ENCODE measurements at regions not wholly inside any gene's neighbourhood (a gene's known extent, or its start where the extent isn't known, plus 50 kb on each side); places are given as distances from the start of the nearest gene placed in this dataset.

GRCh38 chr3:27573138-27573537 lies 89.0 kb upstream of the SLC4A7 start:
- H3K27me3 ChIP-seq: no peaks in the 10 kb centered on the region
- TF ChIP-seq CTCF (IDR thresholded peaks at IDR 0.05) (no peak), POLR2A (IDR thresholded peaks at IDR 0.05) (no peak)
- no peaks in the 10 kb centered on the region for H3K4me1 ChIP-seq
- no peak overlapping the region for H3K27ac ChIP-seq
- H3K9me3 ChIP-seq: no peaks in the 10 kb centered on the region
- H3K36me3 ChIP-seq: no peaks in the 10 kb centered on the region
- intact Hi-C loops (cut with DNase I; ENCODE audit: low total_unique reads): no loop called here
- no peak for DNase-seq
- H3K4me3 ChIP-seq: no peak overlapping the region

GRCh38 chr3:27571345-27571744 lies 87.2 kb upstream of the SLC4A7 start:
- DNase-seq: no peak
- Histone ChIP-seq H3K36me3 (no peaks in the 10 kb centered on the region), H3K4me1 (no peaks in the 10 kb centered on the region), H3K27ac (no peak overlapping the region), H3K27me3 (no peaks in the 10 kb centered on the region), H3K9me3 (no peaks in the 10 kb centered on the region), H3K4me3 (no peak overlapping the region)
- TF ChIP-seq CTCF (IDR thresholded peaks at IDR 0.05): no peak
- no peak for TF ChIP-seq POLR2A (IDR thresholded peaks at IDR 0.05)
- intact Hi-C loops (cut with DNase I; ENCODE audit: low total_unique reads): no loop called here

GRCh38 chr3:27570421-27571106 lies 86.4 kb upstream of the SLC4A7 start:
- no peak for DNase-seq
- H3K27ac ChIP-seq: no peak overlapping the region
- no peak overlapping the region for H3K4me3 ChIP-seq
- no peaks in the 10 kb centered on the region for H3K36me3 ChIP-seq
- H3K4me1 ChIP-seq: no peaks in the 10 kb centered on the region
- intact Hi-C loops (cut with DNase I; ENCODE audit: low total_unique reads): no loop called here
- no peaks in the 10 kb centered on the region for H3K27me3 ChIP-seq
- no peaks in the 10 kb centered on the region for H3K9me3 ChIP-seq
- TF ChIP-seq CTCF (IDR thresholded peaks at IDR 0.05) (no peak), POLR2A (IDR thresholded peaks at IDR 0.05) (no peak)

GRCh38 chr3:27568393-27568792 lies 84.2 kb upstream of the SLC4A7 start:
- Histone ChIP-seq H3K36me3 (no peaks in the 10 kb centered on the region), H3K9me3 (no peaks in the 10 kb centered on the region), H3K4me3 (no peak overlapping the region), H3K4me1 (no peaks in the 10 kb centered on the region), H3K27ac (no peak overlapping the region), H3K27me3 (no peaks in the 10 kb centered on the region)
- intact Hi-C loops (cut with DNase I; ENCODE audit: low total_unique reads): no loop called here
- TF ChIP-seq POLR2A (IDR thresholded peaks at IDR 0.05): no peak
- TF ChIP-seq CTCF (IDR thresholded peaks at IDR 0.05): no peak
- peak; percentile 42 to 63 for DNase-seq

- H3K36me3 ChIP-seq: no peaks in the 10 kb centered on the region
- H3K4me1 ChIP-seq: no peaks in the 10 kb centered on the region
- TF ChIP-seq POLR2A (IDR thresholded peaks at IDR 0.05) (no peak), CTCF (IDR thresholded peaks at IDR 0.05) (no peak)
- H3K27ac ChIP-seq: no peak overlapping the region
- DNase-seq: no peak
- H3K4me3 ChIP-seq: no peak overlapping the region
- H3K9me3 ChIP-seq: no peaks in the 10 kb centered on the region
- H3K27me3 ChIP-seq: no peaks in the 10 kb centered on the region
- intact Hi-C loops (cut with DNase I; ENCODE audit: low total_unique reads): no loop called here
Measured at GRCh38 chr3:27567251-27567650, 83.1 kb upstream of the SLC4A7 start.

All from uterus (tissue), 3 donors.